Epithelial cell of prostate (primary cell): ENCODE measurements at regions not wholly inside any gene's neighbourhood (a gene's known extent, or its start where the extent isn't known, plus 50 kb on each side); places are given as distances from the start of the nearest gene placed in this dataset.
A peak's percentile ranks its signal among the peaks of the same experiment; 100 is the strongest.

ENCODE experiments used
- DNase-seq: peaks from one replicate; pipeline ENCODE4 v3.0.0-alpha.2; 2011; ENCODE audit warnings: low read depth, low spot score
- H3K27ac ChIP-seq: fragments of 450-650 bp; 2 replicates; pipeline ENCODE4 v1.5.1; 2017; ENCODE audit warnings: mild to moderate bottlenecking

GRCh38 chr9:81490605-81491331, 198.6 kb downstream of the TLE1 start:
- DNase-seq, result peak; percentile 68
- peak overlapping the region; percentile 58 for H3K27ac ChIP-seq

- H3K27ac ChIP-seq, result no peak overlapping the region
- DNase-seq, result no peak
Measured at GRCh38 chr9:81489046-81489445, 200.3 kb downstream of the TLE1 start.

GRCh38 chr9:81480828-81481604, 208.3 kb downstream of the TLE1 start:
- H3K27ac ChIP-seq, result no peak overlapping the region
- DNase-seq, result no peak

GRCh38 chr9:81479573-81479972, 209.8 kb downstream of the TLE1 start:
- no peak for DNase-seq
- H3K27ac ChIP-seq, result no peak overlapping the region

- H3K27ac ChIP-seq, result no peak overlapping the region
- no peak for DNase-seq
Measured at GRCh38 chr9:81477669-81478068, 211.7 kb downstream of the TLE1 start.

- DNase-seq, result no peak
- H3K27ac ChIP-seq, result no peak overlapping the region
Measured at GRCh38 chr9:81476813-81477490, 212.4 kb downstream of the TLE1 start.

- H3K27ac ChIP-seq, result no peak overlapping the region
- DNase-seq, result no peak
Measured at GRCh38 chr9:81474792-81475191, 214.6 kb downstream of the TLE1 start.

GRCh38 chr9:81474125-81474524, 215.2 kb downstream of the TLE1 start:
- no peak for DNase-seq
- H3K27ac ChIP-seq, result no peak overlapping the region

- no peak for DNase-seq
- no peak overlapping the region for H3K27ac ChIP-seq
Measured at GRCh38 chr9:81473708-81474107, 215.6 kb downstream of the TLE1 start.

GRCh38 chr9:81473206-81473605, 216.1 kb downstream of the TLE1 start:
- no peak overlapping the region for H3K27ac ChIP-seq
- no peak for DNase-seq

GRCh38 chr9:81472701-81473100, 216.6 kb downstream of the TLE1 start:
- no peak overlapping the region for H3K27ac ChIP-seq
- DNase-seq, result no peak

GRCh38 chr9:81470864-81471263, 218.5 kb downstream of the TLE1 start:
- DNase-seq, result no peak
- no peak overlapping the region for H3K27ac ChIP-seq

GRCh38 chr9:81468084-81468595, 221.2 kb downstream of the TLE1 start:
- no peak for DNase-seq
- H3K27ac ChIP-seq, result no peak overlapping the region

GRCh38 chr9:81466981-81467380, 222.4 kb downstream of the TLE1 start:
- no peak for DNase-seq
- no peak overlapping the region for H3K27ac ChIP-seq

GRCh38 chr9:81465468-81466011, 223.8 kb downstream of the TLE1 start:
- no peak overlapping the region for H3K27ac ChIP-seq
- no peak for DNase-seq

GRCh38 chr9:81462801-81463200, 226.5 kb downstream of the TLE1 start:
- H3K27ac ChIP-seq, result no peak overlapping the region
- DNase-seq, result no peak

GRCh38 chr9:81461196-81461595, 228.2 kb downstream of the TLE1 start:
- H3K27ac ChIP-seq, result no peak overlapping the region
- DNase-seq, result no peak

GRCh38 chr9:81460693-81461092, 228.7 kb downstream of the TLE1 start:
- no peak overlapping the region for H3K27ac ChIP-seq
- DNase-seq, result no peak

GRCh38 chr9:81459591-81459990, 229.8 kb downstream of the TLE1 start:
- DNase-seq, result no peak
- no peak overlapping the region for H3K27ac ChIP-seq

GRCh38 chr9:81456431-81457006, 232.8 kb downstream of the TLE1 start:
- H3K27ac ChIP-seq, result no peak overlapping the region
- no peak for DNase-seq
